ENCODE measurements at regions not wholly inside any gene's neighbourhood (a gene's known extent, or its start where the extent isn't known, plus 50 kb on each side); places are given as distances from the start of the nearest gene placed in this dataset.

DNA sequence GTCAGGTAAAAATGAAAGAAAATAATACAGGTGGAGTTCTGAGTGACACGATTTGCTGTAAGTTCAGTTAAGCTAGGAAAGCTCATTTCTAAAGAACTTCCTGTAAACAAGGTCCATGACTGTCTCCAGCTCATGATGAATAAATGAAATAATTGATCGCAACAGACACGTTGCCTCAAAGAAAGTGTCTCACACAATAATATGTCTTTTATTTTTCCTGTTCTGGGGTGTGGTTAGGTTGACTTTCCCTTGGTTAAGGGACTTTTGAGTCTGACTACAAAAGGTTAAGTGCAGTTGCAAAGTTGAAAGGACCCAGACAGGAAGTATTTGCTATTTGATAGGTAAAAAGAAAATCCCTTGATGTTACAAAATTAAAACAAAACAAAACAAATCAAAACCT lies 304.2 kb upstream of the PRDM1 start:
- no peak for DNase-seq (ENCODE audit: low read depth)
- no peak overlapping the region for H3K4me3 ChIP-seq (ENCODE audit: low read depth, low read length)
- TF ChIP-seq, protein P1, sequence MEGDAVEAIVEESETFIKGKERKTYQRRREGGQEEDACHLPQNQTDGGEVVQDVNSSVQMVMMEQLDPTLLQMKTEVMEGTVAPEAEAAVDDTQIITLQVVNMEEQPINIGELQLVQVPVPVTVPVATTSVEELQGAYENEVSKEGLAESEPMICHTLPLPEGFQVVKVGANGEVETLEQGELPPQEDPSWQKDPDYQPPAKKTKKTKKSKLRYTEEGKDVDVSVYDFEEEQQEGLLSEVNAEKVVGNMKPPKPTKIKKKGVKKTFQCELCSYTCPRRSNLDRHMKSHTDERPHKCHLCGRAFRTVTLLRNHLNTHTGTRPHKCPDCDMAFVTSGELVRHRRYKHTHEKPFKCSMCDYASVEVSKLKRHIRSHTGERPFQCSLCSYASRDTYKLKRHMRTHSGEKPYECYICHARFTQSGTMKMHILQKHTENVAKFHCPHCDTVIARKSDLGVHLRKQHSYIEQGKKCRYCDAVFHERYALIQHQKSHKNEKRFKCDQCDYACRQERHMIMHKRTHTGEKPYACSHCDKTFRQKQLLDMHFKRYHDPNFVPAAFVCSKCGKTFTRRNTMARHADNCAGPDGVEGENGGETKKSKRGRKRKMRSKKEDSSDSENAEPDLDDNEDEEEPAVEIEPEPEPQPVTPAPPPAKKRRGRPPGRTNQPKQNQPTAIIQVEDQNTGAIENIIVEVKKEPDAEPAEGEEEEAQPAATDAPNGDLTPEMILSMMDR (IDR thresholded peaks at IDR 0.05; ENCODE audit: low read depth, low read length, missing control alignments), result no peak
- in situ Hi-C loops (cut with HindIII; ENCODE audit: low sequenced_read_pairs), result no loop called here

DNA sequence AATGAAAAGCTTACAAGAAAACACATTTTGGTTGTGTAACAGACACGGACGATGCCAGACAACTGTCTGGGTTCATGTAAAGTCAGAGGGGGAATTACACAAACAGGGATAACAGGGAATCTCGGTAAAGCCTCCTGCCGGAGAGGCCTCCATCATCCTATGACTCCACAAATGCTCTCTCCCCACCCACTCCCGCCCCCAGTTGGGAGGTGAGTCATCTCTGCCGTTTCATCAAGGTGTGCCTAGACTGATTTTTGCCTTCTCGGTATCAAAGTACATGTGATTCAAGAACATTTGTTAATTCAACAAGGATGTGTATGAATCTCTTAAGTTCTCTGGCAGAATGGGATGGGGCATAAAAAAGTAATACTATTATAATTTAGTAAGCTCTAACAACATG lies 304.9 kb upstream of the PRDM1 start:
- in situ Hi-C loops (cut with HindIII; ENCODE audit: low sequenced_read_pairs), result no loop called here
- H3K4me3 ChIP-seq (ENCODE audit: low read depth, low read length), result no peak overlapping the region
- DNase-seq (ENCODE audit: low read depth), result no peak
- TF ChIP-seq, protein P1 (IDR thresholded peaks at IDR 0.05; ENCODE audit: low read depth, low read length, missing control alignments), result no peak

DNA sequence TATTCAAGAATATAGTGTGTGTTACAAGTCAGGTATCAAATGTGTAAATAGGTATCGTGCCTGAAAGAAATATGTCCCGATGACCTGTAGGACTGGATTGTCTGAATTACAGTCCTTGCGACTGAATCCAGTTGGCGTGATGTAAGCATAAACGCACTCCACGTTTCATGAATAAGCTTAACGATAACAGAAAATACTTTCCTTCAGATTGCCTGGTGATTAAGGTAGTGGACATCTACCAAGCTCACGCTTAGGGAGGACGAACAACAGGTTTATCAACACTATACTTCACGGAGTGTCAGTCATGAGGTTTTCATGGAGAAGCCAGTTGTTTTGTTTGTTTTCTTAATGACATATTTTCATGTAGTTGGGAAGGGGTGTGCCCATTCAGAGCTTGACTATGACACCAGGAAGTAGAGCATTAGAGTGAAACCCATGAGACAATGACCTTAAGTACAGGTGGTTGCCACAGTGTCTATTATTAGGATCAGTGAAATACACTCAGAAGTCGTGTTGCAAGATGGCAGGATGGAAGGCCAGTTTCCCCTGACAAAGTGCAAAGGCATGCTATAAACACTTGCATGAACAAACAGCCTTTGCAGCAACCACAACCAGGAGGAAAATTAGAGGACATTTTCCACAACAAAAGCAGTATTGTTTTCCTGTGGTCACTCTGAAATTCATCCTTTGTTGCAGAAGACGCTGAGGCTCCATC lies 305.8 kb upstream of the PRDM1 start:
- DNase-seq (ENCODE audit: low read depth), result no peak
- in situ Hi-C loops (cut with HindIII; ENCODE audit: low sequenced_read_pairs), result no loop called here
- H3K4me3 ChIP-seq (ENCODE audit: low read depth, low read length), result no peak overlapping the region
- TF ChIP-seq, protein P1 (IDR thresholded peaks at IDR 0.05; ENCODE audit: low read depth, low read length, missing control alignments), result no peak

DNA sequence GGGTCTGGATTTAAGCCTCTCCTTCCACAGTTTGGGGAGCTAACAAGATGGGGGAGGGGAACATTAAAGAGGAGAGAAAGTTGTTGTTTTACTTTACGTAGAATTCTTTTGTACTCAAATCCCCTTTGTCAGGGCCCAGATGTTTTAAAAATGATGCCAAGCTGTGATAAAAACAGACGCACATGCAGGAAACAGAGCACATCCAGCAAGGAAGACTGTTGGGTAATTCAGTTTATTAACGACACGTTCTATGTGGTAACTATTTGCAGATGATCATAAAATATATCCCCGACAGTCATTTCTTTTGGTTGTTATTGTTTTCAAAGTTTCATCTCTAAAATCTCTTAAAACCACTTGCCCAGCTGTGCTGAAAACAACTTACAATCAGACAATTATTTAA lies 307.0 kb upstream of the PRDM1 start:
- H3K4me3 ChIP-seq (ENCODE audit: low read depth, low read length), result no peak overlapping the region
- TF ChIP-seq, protein P1 (IDR thresholded peaks at IDR 0.05; ENCODE audit: low read depth, low read length, missing control alignments), result no peak
- no peak for DNase-seq (ENCODE audit: low read depth)
- in situ Hi-C loops (cut with HindIII; ENCODE audit: low sequenced_read_pairs), result no loop called here

DNA sequence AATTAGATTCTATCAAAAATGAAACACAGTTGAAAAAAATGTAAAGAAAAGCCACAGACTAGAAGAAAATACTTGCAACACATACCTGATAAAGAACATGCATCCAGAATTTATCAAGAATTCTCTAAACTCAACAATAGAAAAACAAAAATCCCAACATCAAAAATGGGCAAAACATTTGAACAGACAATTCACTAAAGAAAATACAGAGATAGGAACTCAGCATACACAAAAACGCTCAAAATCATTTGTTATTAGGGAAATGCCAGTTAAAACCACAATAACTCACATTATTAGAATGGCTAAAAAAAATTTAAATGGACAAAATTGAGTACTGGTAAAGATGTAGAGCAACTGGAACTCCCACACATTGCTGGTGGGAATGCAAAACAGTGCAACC lies 311.0 kb upstream of the PRDM1 start:
- no peak overlapping the region for H3K4me3 ChIP-seq (ENCODE audit: low read depth, low read length)
- in situ Hi-C loops (cut with HindIII; ENCODE audit: low sequenced_read_pairs), result no loop called here
- TF ChIP-seq, protein P1 (IDR thresholded peaks at IDR 0.05; ENCODE audit: low read depth, low read length, missing control alignments), result no peak
- DNase-seq (ENCODE audit: low read depth), result no peak

DNA sequence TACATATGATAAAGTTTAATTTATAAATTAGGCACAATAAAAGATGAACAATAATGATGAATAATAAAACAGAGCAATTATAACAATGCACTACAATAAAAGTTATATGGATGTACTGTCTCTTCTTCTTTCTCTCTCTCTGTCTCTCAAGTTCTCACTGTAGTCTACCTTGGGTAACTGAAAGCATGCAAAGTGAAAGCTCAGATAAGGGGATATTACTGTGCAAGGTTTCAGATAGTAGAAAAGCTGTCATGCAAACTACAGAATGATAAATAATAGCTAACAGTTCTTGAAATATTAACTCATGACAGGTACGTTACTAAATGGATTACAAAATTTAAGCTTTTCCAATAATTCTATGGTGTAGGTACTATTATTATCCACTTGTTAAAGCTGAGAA lies 311.9 kb upstream of the PRDM1 start:
- DNase-seq (ENCODE audit: low read depth), result no peak
- TF ChIP-seq, protein P1 (IDR thresholded peaks at IDR 0.05; ENCODE audit: low read depth, low read length, missing control alignments), result no peak
- H3K4me3 ChIP-seq (ENCODE audit: low read depth, low read length), result no peak overlapping the region
- in situ Hi-C loops (cut with HindIII; ENCODE audit: low sequenced_read_pairs), result no loop called here
